ENCODE measurements at regions not wholly inside any gene's neighbourhood (a gene's known extent, or its start where the extent isn't known, plus 50 kb on each side); places are given as distances from the start of the nearest gene placed in this dataset.

- no peak for DNase-seq
Observed at GRCh38 chr22:22825213-22825593, 62.4 kb upstream of the IGLL5 start.

GRCh38 chr22:22827187-22827939 is 60.3 kb upstream of the IGLL5 start:
- DNase-seq = no peak

- no peak for DNase-seq
Observed at GRCh38 chr22:22830193-22830592, 57.4 kb upstream of the IGLL5 start.

DNA sequence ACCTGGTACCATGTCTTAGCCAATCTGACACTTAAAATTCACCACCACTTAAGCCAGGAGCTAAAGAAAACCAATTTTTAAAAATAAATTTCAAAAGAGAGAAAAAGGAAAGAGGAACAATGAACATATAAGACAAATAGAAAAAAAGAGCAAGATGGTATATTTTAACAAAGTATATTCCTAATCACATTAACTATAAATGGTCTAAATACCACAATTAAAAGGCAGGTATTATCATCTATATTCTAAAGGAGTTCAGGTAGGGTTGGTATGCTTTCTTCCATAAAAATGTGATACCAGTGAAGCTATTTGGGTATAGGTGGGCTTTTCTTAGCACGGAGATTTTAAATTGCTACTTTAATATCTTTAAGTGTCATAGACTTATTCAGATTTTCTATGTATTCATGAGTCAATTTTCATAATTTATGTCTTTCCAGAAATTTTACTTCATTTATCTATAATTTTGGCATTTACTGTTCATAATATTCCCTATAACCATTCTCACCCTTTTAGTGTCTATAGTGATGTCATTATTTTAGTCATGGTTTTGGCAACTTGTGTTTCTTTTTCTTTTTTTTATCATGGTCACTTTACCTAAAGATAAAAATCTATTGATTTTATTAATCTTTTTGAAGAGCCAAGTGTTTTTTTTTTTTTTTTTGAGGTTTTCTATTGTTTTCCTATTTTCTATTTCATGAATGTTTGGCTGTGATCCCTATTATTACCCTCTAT is 56.5 kb upstream of the IGLL5 start:
- DNase-seq = no peak

- DNase-seq = no peak
Observed at GRCh38 chr22:22833059-22833458, 54.6 kb upstream of the IGLL5 start.

DNA sequence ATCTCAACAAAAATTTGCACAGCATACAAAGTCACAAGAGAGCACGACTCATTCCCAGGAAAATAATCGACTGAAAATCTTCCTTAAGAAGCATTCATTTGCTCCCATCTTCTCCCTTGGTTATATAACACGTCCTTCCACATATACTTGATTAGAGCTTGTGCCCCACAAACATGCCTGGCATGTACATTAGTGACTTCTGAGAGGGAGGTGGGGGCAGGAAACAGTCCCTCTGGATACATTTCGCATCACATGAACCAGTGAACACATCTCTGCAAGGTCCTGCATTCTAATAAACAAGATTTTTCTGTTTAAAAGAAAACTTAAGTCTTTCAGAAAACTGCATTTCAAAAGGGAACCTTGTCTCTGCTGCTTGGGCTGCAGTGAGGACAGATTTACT is 54.1 kb upstream of the IGLL5 start:
- DNase-seq = no peak

DNA sequence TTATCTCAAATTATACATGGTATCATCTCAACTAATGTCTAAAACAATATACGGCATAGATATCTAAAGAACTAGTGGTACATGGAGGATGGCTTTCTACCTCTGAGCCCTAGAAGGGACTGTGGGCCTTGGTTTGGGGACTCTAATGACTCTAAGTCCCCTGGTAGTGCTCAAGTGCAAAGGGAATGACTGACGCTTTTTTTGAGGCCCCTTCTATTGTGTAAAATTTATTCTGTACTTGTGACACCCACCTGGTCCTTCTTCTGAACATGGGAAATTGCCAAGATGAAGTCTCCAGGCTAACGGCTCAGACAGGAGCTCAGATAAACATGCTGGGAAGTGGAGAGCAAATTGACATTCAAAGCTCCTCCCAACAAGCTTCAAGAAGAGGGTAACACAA is 53.4 kb upstream of the IGLL5 start:
- no peak for DNase-seq

- no peak for DNase-seq
Observed at GRCh38 chr22:22834783-22835182, 52.8 kb upstream of the IGLL5 start.

DNA sequence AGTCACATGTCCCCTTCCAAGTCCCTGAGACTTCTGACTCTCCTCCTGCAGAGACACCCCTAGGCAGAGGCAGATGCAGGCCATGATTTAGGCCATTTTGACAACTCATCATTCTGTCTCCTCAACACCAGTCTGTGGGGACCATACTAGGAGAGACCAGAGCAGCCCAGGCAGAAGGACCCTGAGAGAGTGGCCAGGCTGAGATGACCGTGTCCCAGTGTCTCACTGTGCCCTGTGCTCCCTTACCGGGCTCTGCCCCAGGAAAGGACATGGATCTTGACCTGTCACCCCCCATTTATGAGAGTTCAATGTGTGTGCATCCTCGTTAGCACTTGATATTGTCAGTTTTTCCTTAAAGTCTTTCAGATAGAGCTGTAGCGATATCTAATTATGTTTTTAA is 52.4 kb upstream of the IGLL5 start:
- DNase-seq = no peak

DNA sequence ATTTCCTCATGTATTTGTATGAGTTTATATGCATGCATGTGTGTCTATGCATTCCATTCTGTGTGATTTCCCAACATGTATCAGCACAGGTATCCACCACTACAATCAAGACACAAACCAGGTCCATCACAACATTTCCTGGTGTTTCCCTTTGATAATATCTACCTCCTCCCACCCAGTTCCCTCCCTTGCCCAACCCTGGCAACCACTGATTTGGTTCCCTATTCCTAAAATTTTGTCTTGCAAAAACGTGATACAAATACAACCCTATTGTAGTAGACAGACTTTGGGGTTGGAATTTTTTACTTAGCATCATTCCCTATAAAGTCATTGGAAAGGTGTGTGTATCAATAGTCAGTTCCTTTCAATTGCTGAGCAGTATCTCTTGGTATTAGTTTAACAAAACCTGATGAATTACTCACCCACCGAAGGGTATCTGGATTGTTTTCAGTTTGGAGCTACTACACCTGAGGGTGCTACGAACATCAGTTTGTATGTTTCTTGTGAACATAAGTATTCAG is 51.8 kb upstream of the IGLL5 start:
- DNase-seq = no peak

GRCh38 chr22:22836635-22837034 is 51.0 kb upstream of the IGLL5 start:
- DNase-seq = no peak

Data from NCI-H226 (cell line).